Esophagus squamous epithelium (tissue), 4 donors: ENCODE measurements at regions not wholly inside any gene's neighbourhood (a gene's known extent, or its start where the extent isn't known, plus 50 kb on each side); places are given as distances from the start of the nearest gene placed in this dataset.

ENCODE experiments used
- POLR2A ChIP-seq, 4 donors: fragments of 450-650 bp; IDR thresholded peaks; one replicate each; pipeline ENCODE4 v1.6.1; 2017; ENCODE audit warnings: antibody characterized with exemption in 4 of 4, mild to moderate bottlenecking in 4 of 4, moderate library complexity in 3 of 4
- TF ChIP-seq, protein P1 (sequence below), 6 experiments: fragments of 450-650 bp in 4 of 6; fragments of 200-600 bp in 2 of 6; sonication (generic) in 2 of 6; IDR thresholded peaks; one replicate each; pipeline ENCODE4 v1.5.1; 2016 to 2019; ENCODE audit warnings: antibody characterized with exemption in 6 of 6, mild to moderate bottlenecking in 4 of 6, moderate library complexity in 4 of 6

DNA sequence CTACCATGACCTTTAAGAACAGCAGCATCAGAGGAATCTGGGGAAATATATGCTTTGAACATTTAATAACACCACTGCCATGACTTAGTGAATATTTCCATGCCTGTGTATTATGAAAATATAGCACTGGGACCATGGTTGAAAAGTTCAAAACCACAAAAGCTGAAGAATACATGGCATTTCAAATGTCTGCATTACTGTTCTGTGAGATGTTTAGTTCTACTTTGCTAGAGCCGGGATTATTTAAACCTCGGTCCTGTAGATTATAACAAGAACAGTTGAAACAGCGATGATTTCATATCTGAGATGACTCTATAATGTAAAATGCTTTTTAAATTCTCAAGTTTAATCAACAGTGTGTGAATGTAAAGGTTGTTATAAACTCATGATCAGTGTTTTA, 126.7 kb upstream of the AGA start:
- TF ChIP-seq, protein P1, sequence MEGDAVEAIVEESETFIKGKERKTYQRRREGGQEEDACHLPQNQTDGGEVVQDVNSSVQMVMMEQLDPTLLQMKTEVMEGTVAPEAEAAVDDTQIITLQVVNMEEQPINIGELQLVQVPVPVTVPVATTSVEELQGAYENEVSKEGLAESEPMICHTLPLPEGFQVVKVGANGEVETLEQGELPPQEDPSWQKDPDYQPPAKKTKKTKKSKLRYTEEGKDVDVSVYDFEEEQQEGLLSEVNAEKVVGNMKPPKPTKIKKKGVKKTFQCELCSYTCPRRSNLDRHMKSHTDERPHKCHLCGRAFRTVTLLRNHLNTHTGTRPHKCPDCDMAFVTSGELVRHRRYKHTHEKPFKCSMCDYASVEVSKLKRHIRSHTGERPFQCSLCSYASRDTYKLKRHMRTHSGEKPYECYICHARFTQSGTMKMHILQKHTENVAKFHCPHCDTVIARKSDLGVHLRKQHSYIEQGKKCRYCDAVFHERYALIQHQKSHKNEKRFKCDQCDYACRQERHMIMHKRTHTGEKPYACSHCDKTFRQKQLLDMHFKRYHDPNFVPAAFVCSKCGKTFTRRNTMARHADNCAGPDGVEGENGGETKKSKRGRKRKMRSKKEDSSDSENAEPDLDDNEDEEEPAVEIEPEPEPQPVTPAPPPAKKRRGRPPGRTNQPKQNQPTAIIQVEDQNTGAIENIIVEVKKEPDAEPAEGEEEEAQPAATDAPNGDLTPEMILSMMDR (IDR thresholded peaks at IDR 0.05), result no peak
- TF ChIP-seq POLR2A (IDR thresholded peaks at IDR 0.05), result no peak
